ENCODE measurements at regions not wholly inside any gene's neighbourhood (a gene's known extent, or its start where the extent isn't known, plus 50 kb on each side); places are given as distances from the start of the nearest gene placed in this dataset.

GRCh38 chr7:28263622-28264271 is 83.2 kb upstream of the JAZF1 start:
- Mint-ChIP-seq H3K36me3 (ENCODE audit: unreplicated experiment) (no peaks in the 10 kb centered on the region), H3K27ac (ENCODE audit: unreplicated experiment) (no peak overlapping the region), H3K27me3 (ENCODE audit: unreplicated experiment) (peaks cover 33% of the 10 kb centered on the region)

GRCh38 chr7:28266402-28266801 is 85.8 kb upstream of the JAZF1 start:
- Mint-ChIP-seq H3K36me3 (ENCODE audit: unreplicated experiment) (no peaks in the 10 kb centered on the region), H3K4me3 (ENCODE audit: unreplicated experiment) (no peak overlapping the region), H3K27ac (ENCODE audit: unreplicated experiment) (no peak overlapping the region), H3K9me3 (ENCODE audit: unreplicated experiment) (no peaks in the 10 kb centered on the region), H3K4me1 (ENCODE audit: unreplicated experiment) (peaks cover 8% of the 10 kb centered on the region), H3K27me3 (ENCODE audit: unreplicated experiment) (peaks cover 18% of the 10 kb centered on the region)
- no peak for DNase-seq (ENCODE audit: extremely low spot score, unreplicated experiment)
- TF ChIP-seq CTCF (IDR thresholded peaks at IDR 0.05): no peak

More at GRCh38 chr7:28263622-28264271, 83.2 kb upstream of the JAZF1 start:
- Mint-ChIP-seq H3K4me3 (ENCODE audit: unreplicated experiment) (no peak overlapping the region), H3K4me1 (ENCODE audit: unreplicated experiment) (peaks cover 8% of the 10 kb centered on the region), H3K9me3 (ENCODE audit: unreplicated experiment) (no peaks in the 10 kb centered on the region)
- DNase-seq (ENCODE audit: extremely low spot score, unreplicated experiment): no peak
- TF ChIP-seq CTCF (IDR thresholded peaks at IDR 0.05): no peak

GRCh38 chr7:28267012-28267411 is 86.4 kb upstream of the JAZF1 start:
- Mint-ChIP-seq H3K4me1 (ENCODE audit: unreplicated experiment) (peaks cover 8% of the 10 kb centered on the region), H3K9me3 (ENCODE audit: unreplicated experiment) (no peaks in the 10 kb centered on the region), H3K27ac (ENCODE audit: unreplicated experiment) (no peak overlapping the region), H3K36me3 (ENCODE audit: unreplicated experiment) (no peaks in the 10 kb centered on the region), H3K4me3 (ENCODE audit: unreplicated experiment) (no peak overlapping the region), H3K27me3 (ENCODE audit: unreplicated experiment) (peaks cover 13% of the 10 kb centered on the region)
- TF ChIP-seq CTCF (IDR thresholded peaks at IDR 0.05): no peak
- no peak for DNase-seq (ENCODE audit: extremely low spot score, unreplicated experiment)

- H3K4me3 Mint-ChIP-seq (ENCODE audit: unreplicated experiment): no peak overlapping the region
- no peak for DNase-seq (ENCODE audit: extremely low spot score, unreplicated experiment)
- H3K9me3 Mint-ChIP-seq (ENCODE audit: unreplicated experiment): no peaks in the 10 kb centered on the region
- H3K4me1 Mint-ChIP-seq (ENCODE audit: unreplicated experiment): peaks cover 11% of the 10 kb centered on the region
- H3K36me3 Mint-ChIP-seq (ENCODE audit: unreplicated experiment): no peaks in the 10 kb centered on the region
- no peak for TF ChIP-seq CTCF (IDR thresholded peaks at IDR 0.05)
- H3K27ac Mint-ChIP-seq (ENCODE audit: unreplicated experiment): no peak overlapping the region
- H3K27me3 Mint-ChIP-seq (ENCODE audit: unreplicated experiment): peaks cover 6% of the 10 kb centered on the region
Measured at GRCh38 chr7:28269700-28270361, 89.2 kb upstream of the JAZF1 start.

- H3K27ac Mint-ChIP-seq (ENCODE audit: unreplicated experiment): no peak overlapping the region
- no peak overlapping the region for H3K4me3 Mint-ChIP-seq (ENCODE audit: unreplicated experiment)
- no peak for DNase-seq (ENCODE audit: extremely low spot score, unreplicated experiment)
- no peaks in the 10 kb centered on the region for H3K9me3 Mint-ChIP-seq (ENCODE audit: unreplicated experiment)
- H3K4me1 Mint-ChIP-seq (ENCODE audit: unreplicated experiment): peaks cover 11% of the 10 kb centered on the region
- H3K27me3 Mint-ChIP-seq (ENCODE audit: unreplicated experiment): peaks cover 8% of the 10 kb centered on the region
- no peak for TF ChIP-seq CTCF (IDR thresholded peaks at IDR 0.05)
- no peaks in the 10 kb centered on the region for H3K36me3 Mint-ChIP-seq (ENCODE audit: unreplicated experiment)
Measured at GRCh38 chr7:28270536-28270935, 89.9 kb upstream of the JAZF1 start.
